ENCODE measurements at regions not wholly inside any gene's neighbourhood (a gene's known extent, or its start where the extent isn't known, plus 50 kb on each side); places are given as distances from the start of the nearest gene placed in this dataset.

DNA sequence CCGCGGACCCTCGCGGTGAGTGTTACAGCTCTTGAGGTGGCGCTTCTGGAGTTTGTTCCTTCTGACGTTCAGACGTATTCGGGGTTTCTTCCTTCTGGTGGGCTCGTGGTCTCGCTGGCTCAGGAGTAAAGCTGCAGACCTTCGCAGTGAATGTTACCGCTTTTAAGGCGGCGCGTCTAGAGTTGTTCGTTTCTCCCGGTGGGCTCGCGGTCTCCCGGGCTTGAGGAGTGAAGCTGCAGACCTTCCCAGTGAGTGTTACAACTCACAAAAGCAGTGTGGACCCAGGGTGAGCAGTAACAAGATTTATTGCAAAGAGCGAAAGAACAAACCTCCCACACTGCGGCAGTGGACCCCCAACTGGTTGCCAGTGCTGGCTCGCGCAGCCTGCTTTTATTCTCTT, 177.1 kb downstream of the UACA start:
- TF ChIP-seq POLR2AphosphoS5 (IDR thresholded peaks at IDR 0.05; ENCODE audit: low read depth, low read length) (no peak), TAF1 (IDR thresholded peaks at IDR 0.05; ENCODE audit: borderline replicate concordance, insufficient read depth, low read length) (no peak), SIN3A (IDR thresholded peaks at IDR 0.05; ENCODE audit: borderline replicate concordance, insufficient read depth, low read length) (no peak), FOXP2 (optimal IDR thresholded peaks at IDR 0.05; ENCODE audit: borderline replicate concordance, extremely low read depth, extremely low read length, insufficient read depth) (no peak)
- TF ChIP-seq, protein P1, sequence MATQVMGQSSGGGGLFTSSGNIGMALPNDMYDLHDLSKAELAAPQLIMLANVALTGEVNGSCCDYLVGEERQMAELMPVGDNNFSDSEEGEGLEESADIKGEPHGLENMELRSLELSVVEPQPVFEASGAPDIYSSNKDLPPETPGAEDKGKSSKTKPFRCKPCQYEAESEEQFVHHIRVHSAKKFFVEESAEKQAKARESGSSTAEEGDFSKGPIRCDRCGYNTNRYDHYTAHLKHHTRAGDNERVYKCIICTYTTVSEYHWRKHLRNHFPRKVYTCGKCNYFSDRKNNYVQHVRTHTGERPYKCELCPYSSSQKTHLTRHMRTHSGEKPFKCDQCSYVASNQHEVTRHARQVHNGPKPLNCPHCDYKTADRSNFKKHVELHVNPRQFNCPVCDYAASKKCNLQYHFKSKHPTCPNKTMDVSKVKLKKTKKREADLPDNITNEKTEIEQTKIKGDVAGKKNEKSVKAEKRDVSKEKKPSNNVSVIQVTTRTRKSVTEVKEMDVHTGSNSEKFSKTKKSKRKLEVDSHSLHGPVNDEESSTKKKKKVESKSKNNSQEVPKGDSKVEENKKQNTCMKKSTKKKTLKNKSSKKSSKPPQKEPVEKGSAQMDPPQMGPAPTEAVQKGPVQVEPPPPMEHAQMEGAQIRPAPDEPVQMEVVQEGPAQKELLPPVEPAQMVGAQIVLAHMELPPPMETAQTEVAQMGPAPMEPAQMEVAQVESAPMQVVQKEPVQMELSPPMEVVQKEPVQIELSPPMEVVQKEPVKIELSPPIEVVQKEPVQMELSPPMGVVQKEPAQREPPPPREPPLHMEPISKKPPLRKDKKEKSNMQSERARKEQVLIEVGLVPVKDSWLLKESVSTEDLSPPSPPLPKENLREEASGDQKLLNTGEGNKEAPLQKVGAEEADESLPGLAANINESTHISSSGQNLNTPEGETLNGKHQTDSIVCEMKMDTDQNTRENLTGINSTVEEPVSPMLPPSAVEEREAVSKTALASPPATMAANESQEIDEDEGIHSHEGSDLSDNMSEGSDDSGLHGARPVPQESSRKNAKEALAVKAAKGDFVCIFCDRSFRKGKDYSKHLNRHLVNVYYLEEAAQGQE (IDR thresholded peaks at IDR 0.05; ENCODE audit: insufficient read depth in 1 of 2, low read depth in 2 of 2, low read length in 2 of 2): no peak
